ENCODE measurements at regions not wholly inside any gene's neighbourhood (a gene's known extent, or its start where the extent isn't known, plus 50 kb on each side); places are given as distances from the start of the nearest gene placed in this dataset.
"Not testable (repeated sequence)": the region's sequence is repeated elsewhere in the genome, so short reads cannot be mapped to it uniquely, and the experiment has no call there.

GRCh38 chr2:208798698-208799097 is 392.1 kb downstream of the PTH2R start:
- H3K27ac ChIP-seq (ENCODE audit: low read length), result no peak overlapping the region
- CTCF ChIA-PET, result no interaction called here
- no peak for DNase-seq (ENCODE audit: low read depth, low spot score)
- no TSS peak for BruUV-seq (replicated peaks)
- POLR2A ChIA-PET, result no interaction called here
- no peaks in the 10 kb centered on the region for H3K36me3 ChIP-seq (ENCODE audit: control insufficient read depth, insufficient read depth, low read length)
- ATAC-seq, result no peak
- intact Hi-C loops (cut with micrococcal nuclease; ENCODE audit: unreplicated experiment) (no loop called here), in situ Hi-C loops (cut with HindIII; ENCODE audit: low pct_unique_long_range_greater_than_20kb, low sequenced_read_pairs) (no loop called here)
- H3K9me3 ChIP-seq (ENCODE audit: control insufficient read depth, insufficient read depth, low read depth, low read length), result no peaks in the 10 kb centered on the region
- H3K4me3 ChIP-seq (ENCODE audit: low read depth in 2 of 2, low read length in 2 of 2), result no peak overlapping the region
- H3K27me3 ChIP-seq (ENCODE audit: control insufficient read depth, insufficient read depth, low read length), result no peaks in the 10 kb centered on the region
- H3K4me1 ChIP-seq (ENCODE audit: control insufficient read depth, insufficient read depth, low read length), result no peaks in the 10 kb centered on the region
- TF ChIP-seq CTCF (IDR thresholded peaks at IDR 0.05) (no peak), TCF7L2 (IDR thresholded peaks at IDR 0.05; ENCODE audit: low read depth, low read length) (no peak), REST (IDR thresholded peaks at IDR 0.05; ENCODE audit: insufficient read depth in 1 of 2, low read depth in 2 of 2, low read length in 1 of 2) (no peak), SIN3A (IDR thresholded peaks at IDR 0.05; ENCODE audit: borderline replicate concordance, insufficient read depth, low read depth, low read length) (no peak), POLR2AphosphoS5 (IDR thresholded peaks at IDR 0.05; ENCODE audit: low read depth, low read length) (no peak)

- no peaks in the 10 kb centered on the region for H3K36me3 ChIP-seq (ENCODE audit: control insufficient read depth, insufficient read depth, low read length)
- no peak overlapping the region for H3K4me3 ChIP-seq (ENCODE audit: low read depth in 2 of 2, low read length in 2 of 2)
- intact Hi-C loops (cut with micrococcal nuclease; ENCODE audit: unreplicated experiment) (no loop called here), in situ Hi-C loops (cut with HindIII; ENCODE audit: low pct_unique_long_range_greater_than_20kb, low sequenced_read_pairs) (no loop called here)
- H3K27me3 ChIP-seq (ENCODE audit: control insufficient read depth, insufficient read depth, low read length), result no peaks in the 10 kb centered on the region
- ChIA-PET POLR2A (no interaction called here), CTCF (no interaction called here)
- ATAC-seq (no peak), DNase-seq (ENCODE audit: low read depth, low spot score) (no peak)
- TF ChIP-seq REST (IDR thresholded peaks at IDR 0.05; ENCODE audit: insufficient read depth in 1 of 2, low read depth in 2 of 2, low read length in 1 of 2) (no peak), POLR2AphosphoS5 (IDR thresholded peaks at IDR 0.05; ENCODE audit: low read depth, low read length) (no peak), SIN3A (IDR thresholded peaks at IDR 0.05; ENCODE audit: borderline replicate concordance, insufficient read depth, low read depth, low read length) (no peak), CTCF (IDR thresholded peaks at IDR 0.05) (no peak), TCF7L2 (IDR thresholded peaks at IDR 0.05; ENCODE audit: low read depth, low read length) (no peak)
- no peak overlapping the region for H3K27ac ChIP-seq (ENCODE audit: low read length)
- no TSS peak for BruUV-seq (replicated peaks)
- no peaks in the 10 kb centered on the region for H3K4me1 ChIP-seq (ENCODE audit: control insufficient read depth, insufficient read depth, low read length)
- no peaks in the 10 kb centered on the region for H3K9me3 ChIP-seq (ENCODE audit: control insufficient read depth, insufficient read depth, low read depth, low read length)
Measured at GRCh38 chr2:208799397-208799796, 392.8 kb downstream of the PTH2R start.

GRCh38 chr2:208800887-208801286 is 394.3 kb downstream of the PTH2R start:
- ATAC-seq; H3K27ac ChIP-seq (ENCODE audit: low read length); H3K4me3 ChIP-seq (ENCODE audit: low read depth in 2 of 2, low read length in 2 of 2); CTCF ChIA-PET; H3K9me3 ChIP-seq (ENCODE audit: control insufficient read depth, insufficient read depth, low read depth, low read length); intact Hi-C loops (cut with micrococcal nuclease; ENCODE audit: unreplicated experiment); BruUV-seq (replicated peaks); POLR2A ChIA-PET; in situ Hi-C loops (cut with HindIII; ENCODE audit: low pct_unique_long_range_greater_than_20kb, low sequenced_read_pairs); H3K27me3 ChIP-seq (ENCODE audit: control insufficient read depth, insufficient read depth, low read length); DNase-seq (ENCODE audit: low read depth, low spot score); H3K36me3 ChIP-seq (ENCODE audit: control insufficient read depth, insufficient read depth, low read length); H3K4me1 ChIP-seq (ENCODE audit: control insufficient read depth, insufficient read depth, low read length): not testable (repeated sequence)
